Stomach (tissue), 4 donors: ENCODE measurements at regions not wholly inside any gene's neighbourhood (a gene's known extent, or its start where the extent isn't known, plus 50 kb on each side); places are given as distances from the start of the nearest gene placed in this dataset.

Experiments used
- POLR2A ChIP-seq, 4 donors: fragments of 450-650 bp; IDR thresholded peaks; one replicate each; pipeline ENCODE4 v1.6.1; 2016; ENCODE audit warnings: antibody characterized with exemption in 4 of 4, control low read depth in 2 of 4, mild to moderate bottlenecking in 1 of 4, moderate library complexity in 1 of 4
- TF ChIP-seq, protein P1 (sequence below), 7 experiments: fragments of 450-650 bp in 4 of 7; fragments of 200-600 bp in 3 of 7; sonication (generic) in 3 of 7; IDR thresholded peaks; one replicate each; pipeline ENCODE4 v1.5.1; 2016 to 2019; ENCODE audit warnings: antibody characterized with exemption in 7 of 7, control low read depth in 2 of 7, mild to moderate bottlenecking in 1 of 7

DNA sequence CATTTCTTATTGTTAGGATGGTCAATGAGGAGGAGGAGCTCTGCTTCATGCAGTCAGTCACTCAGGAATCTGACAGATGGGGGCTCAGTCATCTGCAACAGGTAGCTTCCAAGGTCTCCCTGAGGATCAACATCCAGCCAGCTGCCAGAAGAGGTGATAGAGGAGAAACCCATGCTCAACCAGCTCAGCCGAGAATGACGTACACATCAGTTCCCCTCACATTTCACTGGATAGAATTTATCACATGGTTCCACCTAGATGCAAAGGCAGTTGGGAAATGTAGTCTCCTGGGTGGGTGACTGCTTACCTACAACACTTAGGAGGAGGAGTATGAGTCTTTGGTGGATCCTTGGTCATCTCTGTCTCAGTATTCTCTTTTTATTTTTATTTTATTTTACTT is 144.5 kb downstream of the CEBPB start:
- TF ChIP-seq POLR2A (IDR thresholded peaks at IDR 0.05), result no peak
- TF ChIP-seq, protein P1, sequence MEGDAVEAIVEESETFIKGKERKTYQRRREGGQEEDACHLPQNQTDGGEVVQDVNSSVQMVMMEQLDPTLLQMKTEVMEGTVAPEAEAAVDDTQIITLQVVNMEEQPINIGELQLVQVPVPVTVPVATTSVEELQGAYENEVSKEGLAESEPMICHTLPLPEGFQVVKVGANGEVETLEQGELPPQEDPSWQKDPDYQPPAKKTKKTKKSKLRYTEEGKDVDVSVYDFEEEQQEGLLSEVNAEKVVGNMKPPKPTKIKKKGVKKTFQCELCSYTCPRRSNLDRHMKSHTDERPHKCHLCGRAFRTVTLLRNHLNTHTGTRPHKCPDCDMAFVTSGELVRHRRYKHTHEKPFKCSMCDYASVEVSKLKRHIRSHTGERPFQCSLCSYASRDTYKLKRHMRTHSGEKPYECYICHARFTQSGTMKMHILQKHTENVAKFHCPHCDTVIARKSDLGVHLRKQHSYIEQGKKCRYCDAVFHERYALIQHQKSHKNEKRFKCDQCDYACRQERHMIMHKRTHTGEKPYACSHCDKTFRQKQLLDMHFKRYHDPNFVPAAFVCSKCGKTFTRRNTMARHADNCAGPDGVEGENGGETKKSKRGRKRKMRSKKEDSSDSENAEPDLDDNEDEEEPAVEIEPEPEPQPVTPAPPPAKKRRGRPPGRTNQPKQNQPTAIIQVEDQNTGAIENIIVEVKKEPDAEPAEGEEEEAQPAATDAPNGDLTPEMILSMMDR (IDR thresholded peaks at IDR 0.05), result no peak
